Cerebellar cortex (tissue), 1 donor: ENCODE measurements at regions not wholly inside any gene's neighbourhood (a gene's known extent, or its start where the extent isn't known, plus 50 kb on each side); places are given as distances from the start of the nearest gene placed in this dataset.
A peak's percentile ranks its signal among the peaks of the same experiment; 100 is the strongest.

Source experiments
- DNase-seq: peaks from one replicate; pipeline ENCODE4 v3.0.0-alpha.2; 2015; ENCODE audit warnings: low spot score

DNA sequence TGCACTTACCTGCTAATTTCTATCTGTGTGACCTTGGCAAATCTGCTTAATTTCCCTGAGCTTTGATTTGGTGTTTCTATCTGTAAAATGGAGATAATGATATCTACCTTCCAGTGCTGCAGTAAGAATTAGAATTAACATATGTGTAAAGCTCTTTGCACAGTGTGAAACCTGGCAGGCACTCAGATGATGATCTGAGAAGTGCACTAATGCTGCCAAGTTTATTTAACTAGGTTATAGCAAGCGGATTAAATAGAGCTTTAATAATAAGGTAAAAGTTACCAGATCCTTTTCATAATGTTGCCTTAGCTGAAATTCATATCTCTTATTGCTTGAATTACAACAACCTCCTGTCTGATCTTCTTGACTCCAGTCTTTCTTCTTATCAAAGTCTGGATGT is 315.3 kb upstream of the CD180 start:
- DNase-seq = peak; percentile 98

GRCh38 chr5:67510204-67510603 is 313.6 kb upstream of the CD180 start:
- DNase-seq = no peak

DNA sequence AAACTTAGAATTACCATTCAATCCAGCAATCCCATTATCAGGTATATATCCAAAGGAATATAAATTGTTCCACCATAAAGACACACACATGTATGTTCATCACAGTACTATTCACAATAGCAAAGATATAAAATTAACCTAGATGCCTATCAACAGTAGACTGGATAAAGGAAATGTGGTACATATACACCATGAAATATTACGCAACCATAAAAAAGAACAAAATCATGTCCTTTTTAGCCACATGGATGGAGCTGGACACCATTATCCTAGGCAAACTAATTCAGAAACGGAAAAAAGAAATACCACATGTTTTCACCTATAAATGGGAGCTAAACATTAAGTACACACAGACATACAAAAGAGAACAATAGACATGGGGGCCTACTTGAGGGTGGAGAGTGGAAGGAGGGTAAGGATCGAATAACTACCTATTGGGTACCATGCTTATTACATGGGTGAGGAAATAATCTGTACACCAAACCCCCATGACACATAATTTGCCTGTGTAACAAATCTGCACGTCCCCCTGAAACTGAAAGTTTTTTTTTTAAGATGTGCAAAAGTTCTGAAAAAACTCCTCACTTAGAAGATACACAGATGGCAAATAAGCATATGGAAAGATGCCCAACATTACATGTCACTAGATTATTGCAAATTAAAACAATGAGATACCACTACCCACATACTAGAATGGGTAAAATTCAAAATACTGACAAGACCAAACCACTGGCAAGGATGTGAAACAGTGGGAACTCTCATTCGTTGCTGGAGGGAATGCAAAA is 313.0 kb upstream of the CD180 start:
- no peak for DNase-seq

DNA sequence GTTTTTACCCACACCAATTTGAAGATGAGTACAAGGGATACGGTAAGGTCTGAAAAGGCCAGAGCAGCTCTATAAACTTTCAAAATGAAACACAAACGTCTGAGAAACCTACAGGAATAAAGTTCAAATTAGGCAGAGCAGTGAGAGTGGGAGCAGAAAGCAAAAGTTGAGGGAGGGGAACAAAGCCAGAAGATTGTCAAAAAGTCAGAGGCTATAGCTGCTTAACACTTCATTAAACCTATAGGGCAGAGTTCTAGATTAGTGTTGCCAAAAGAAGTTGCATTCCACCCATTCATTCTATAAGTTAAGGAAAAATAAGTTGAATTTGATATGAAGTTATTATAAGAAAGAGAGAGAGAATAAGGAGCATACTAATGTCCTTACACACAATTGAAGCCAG is 309.6 kb upstream of the CD180 start:
- DNase-seq = no peak

DNA sequence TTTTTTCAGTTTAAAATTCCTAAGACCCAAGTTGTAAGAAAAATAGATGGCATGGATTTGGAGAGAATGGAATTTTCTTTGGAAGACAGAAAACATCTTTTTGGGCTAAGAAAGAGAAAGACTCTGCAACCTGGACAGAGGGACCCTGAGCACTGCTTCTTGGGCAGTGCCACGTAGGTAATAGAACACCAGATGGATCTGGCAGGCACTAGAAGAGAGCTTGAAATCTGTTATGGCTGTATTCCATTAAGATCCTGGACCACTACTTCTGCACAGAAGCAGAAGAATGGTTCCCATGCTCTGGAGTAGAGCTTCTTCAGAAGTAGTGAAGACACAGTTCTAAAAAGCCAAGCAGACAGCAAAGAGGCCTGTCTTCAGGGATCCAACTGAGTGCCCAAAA is 306.4 kb upstream of the CD180 start:
- DNase-seq = peak; percentile 56

GRCh38 chr5:67496051-67496450 is 299.5 kb upstream of the CD180 start:
- DNase-seq = peak; percentile 81

- DNase-seq = peak; percentile 39
Measured at GRCh38 chr5:67495072-67495471, 298.5 kb upstream of the CD180 start.

DNA sequence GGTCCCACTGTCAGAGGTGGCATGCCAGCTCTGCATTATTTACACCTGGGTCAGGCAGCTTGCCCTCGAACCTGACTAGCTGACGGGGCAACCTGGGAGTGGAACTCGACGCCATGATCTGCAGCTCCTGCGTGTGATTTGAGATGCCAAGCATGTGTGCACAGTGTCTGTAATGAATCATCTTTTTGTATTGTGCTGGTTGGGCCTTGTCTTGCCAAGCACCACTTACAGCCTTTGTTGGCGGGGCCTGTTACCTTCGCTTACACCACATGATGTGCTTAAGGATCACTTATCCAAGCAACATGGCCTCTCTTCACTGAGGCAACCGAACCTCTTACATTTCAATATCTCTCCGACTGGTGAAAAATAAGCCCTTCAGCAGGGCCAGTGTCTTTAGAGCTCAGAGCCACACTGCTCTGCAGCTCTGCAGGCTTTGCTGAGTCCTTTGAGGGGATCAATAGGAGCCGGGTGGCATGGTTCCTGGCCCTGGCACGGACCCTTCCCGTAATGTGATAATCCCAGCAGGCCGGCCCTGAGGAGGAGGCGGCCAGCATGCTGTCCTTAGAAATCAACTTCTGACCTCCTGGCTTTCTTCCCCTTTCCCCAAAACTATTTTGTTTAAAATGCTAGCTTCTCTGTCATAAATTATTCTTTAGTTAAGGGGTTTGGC is 297.7 kb upstream of the CD180 start:
- DNase-seq = no peak

- peak; percentile 66 for DNase-seq
Measured at GRCh38 chr5:67493676-67494075, 297.1 kb upstream of the CD180 start.

DNA sequence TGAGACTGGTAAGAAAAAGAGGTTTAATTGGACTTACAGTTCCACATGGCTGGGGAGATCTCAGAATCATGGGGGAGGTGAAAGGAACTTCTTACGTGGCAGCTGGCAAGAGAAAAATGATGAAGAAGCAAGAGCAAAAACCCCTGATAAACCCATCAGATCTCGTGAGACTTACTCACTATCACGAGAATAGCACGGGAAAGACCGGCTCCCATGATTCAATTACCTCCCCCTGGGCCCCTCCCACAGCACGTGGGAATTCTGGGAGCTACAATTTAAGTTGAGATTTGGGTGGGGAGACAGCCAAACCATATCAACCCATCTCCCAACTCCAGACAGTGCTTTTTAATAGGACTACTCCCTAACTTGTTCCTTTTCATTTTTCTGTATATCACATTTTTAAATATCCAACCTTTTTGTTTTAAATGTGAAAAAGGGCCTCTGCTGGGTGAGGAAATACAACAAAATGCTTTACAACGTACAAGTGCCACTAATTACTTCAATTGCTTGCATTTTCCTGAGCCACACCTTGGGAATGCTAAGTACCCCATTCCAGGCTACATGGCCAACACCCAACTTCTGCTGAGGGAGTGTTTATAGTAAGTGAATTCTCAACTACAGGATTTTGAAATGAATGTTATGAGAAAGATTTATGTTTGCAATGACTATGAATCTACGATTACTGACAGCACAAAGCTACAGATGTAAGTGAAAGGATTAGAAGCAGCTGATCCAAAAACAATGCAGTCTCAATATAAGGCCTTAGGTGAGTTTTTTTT is 294.1 kb upstream of the CD180 start:
- no peak for DNase-seq

GRCh38 chr5:67488885-67489284 is 292.3 kb upstream of the CD180 start:
- no peak for DNase-seq

DNA sequence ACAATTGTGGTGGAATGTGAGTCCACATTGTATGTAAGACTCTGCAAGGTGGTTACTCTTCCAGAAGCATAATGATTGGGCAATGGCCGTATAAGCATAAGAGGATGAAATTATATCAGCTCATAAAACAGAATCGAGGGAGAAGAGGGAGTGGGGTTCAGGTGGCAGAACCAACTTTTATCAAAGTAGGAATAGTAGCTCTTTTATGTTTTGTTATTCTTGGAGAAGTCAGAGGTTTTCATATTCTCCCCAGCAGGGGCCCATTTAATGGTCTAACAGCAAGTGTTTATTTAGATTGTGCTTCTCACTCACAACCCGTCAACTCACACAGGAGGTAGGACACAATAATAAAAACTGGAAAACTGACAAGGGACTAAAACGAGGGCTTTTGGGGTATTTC is 291.3 kb upstream of the CD180 start:
- no peak for DNase-seq

DNA sequence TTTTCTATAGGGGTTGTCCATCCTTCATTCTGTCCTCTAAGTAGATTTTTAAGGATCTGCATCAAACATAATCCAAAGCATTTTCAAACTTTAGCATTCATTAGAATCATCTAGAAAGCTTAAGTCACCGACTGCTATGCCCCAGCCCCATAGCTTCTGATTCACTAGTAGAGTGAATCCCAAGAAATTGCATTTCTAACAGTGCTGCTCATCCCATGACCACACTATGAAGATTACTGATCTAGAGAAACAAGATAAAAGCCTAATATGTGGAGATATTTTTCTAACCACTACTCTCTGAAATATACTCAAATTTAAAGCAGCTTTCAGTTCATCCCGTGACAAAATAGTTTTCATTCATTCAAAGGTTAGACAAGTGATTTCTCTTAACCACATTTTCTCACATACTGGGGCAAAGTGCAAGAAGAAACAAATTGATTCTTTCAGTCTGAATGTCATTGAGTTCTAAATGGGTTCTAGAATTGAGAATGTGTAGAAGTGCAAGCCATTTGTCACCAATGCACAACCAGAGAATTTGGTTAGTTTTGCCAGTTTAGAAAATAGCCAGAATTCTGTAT is 286.9 kb upstream of the CD180 start:
- no peak for DNase-seq

- no peak for DNase-seq
Measured at GRCh38 chr5:67481362-67481761, 284.8 kb upstream of the CD180 start.

DNA sequence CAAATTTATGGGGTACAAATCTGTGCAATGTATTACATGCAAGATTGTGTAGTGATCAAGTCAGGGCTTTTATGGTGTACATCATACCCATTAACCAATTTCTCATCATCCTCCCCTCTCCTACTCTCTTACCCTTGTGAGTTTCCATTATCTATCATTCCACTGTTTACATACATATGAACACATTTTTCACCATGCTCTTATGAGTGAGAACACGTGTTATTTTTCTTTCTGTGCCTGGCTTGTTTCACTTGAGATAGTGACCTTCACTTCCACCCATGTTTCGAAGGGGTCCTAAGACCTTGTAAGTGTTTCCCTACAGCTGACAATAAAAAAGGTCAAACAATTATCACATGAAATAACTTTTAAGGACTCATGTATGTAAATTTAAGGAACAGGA is 281.7 kb upstream of the CD180 start:
- no peak for DNase-seq

DNA sequence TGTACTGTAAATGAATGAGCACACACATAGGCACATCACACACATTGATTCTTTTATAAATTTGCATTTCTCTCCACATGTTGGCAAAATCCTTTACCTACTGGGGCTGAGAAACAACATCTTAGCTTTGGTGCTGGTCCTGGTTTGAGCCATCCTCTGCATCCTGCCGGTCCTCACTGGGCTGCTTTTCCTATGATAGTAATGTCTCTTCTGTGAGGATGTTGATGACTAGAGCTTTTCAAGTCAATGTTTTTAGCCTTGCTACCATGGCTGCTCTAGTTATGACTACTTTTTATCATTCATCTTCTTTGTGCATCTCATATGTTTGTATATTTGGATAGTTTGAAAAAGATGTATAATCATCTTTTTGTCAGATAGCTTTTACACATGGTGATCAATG is 280.4 kb upstream of the CD180 start:
- no peak for DNase-seq

DNA sequence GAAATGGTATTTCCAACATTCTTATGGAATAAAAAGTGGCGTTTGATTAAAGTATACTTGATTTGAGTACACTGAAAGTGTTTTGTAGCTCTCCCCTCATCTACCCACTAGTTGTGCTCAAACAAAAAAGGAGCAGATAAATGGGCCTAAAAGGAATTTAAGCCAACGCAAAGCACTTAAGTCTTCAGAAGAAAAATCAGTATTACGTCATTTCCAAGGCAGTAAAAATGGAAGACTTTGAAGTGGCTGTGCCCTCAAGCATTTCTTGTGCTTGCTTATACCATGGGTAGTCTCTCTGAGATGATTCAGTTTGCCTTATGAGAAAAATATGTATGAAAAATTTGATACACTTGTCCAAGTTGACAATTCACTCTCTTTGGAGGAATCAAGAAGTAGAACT is 279.9 kb upstream of the CD180 start:
- no peak for DNase-seq

DNA sequence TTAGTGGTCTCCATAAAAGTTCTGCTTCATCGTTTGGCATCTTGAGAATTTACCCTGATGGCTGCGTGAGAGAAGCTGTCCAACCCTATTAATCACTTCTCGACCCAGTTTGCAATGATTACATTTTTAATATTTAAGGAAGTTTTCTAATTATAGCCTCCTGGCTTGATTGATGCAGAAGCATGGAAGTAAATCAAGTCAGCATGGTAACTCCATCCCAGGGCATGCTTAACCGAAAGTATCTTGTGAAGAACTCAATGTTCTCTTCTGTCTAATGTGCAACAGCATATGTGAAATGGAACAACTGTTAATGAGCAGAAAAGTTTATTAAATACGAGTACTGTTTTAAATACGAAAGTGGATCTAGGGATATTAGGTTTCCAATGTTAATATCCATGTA is 278.9 kb upstream of the CD180 start:
- no peak for DNase-seq

DNA sequence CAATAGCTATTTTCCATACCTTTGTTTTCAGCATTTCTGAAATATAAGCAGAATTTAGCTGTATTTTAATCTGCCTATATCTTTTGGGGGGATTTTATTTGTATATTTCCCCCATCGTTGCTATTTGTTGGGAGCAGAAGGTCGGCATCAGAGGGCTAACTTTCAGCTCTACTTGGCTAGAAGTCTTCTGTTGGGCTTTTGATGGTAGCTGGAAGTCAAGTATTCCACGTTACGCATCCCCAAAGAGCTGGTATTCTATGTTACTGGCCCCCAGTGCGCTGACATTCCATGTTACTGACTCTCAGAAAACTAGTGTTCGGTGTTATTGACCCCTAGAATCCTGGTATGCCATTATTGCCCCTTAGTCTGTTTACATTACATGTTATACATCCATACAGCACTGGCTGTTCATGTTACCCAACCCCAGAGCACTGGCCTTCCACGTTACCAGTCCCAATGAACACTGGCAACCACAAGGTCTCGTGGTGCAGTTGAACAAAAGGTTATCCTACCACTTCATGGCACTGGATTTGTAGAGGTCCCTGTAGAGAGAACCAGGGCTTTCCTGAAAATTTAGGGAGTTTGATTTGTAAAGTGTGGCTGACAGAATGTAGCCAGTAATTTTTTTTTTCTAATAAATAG is 278.1 kb upstream of the CD180 start:
- no peak for DNase-seq

GRCh38 chr5:67467110-67467509 is 270.5 kb upstream of the CD180 start:
- no peak for DNase-seq

DNA sequence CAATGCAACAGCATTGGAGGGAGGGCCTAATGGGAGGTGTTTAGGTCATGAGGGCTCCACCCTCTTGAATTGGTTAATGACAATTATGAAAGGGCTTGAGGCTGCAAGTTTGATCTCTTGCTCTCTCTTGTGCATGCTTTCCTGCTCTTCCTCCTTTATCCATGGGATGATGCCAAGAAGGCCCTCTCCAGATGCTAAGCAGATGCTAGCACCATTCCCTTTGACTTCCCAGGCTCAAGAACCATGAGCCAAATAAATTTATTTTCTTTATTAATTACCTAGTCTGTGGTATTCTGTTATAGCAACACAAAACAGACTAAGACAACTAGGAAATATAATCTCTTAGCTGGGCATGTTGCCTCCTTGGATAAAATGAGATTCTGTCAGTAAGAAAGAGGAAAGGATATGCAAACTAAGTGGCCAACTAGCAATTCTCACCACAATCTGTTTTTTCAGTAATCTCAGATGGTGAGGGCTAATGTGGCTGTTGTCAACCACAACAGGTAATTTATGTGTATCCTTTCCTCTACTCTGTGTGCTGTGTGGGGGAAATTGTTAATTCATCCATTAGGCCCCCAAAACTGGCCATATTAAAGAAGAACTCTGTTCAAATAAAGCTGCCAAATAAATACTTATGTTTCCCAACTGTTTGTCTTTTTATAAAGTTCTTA is 269.1 kb upstream of the CD180 start:
- DNase-seq = no peak

DNA sequence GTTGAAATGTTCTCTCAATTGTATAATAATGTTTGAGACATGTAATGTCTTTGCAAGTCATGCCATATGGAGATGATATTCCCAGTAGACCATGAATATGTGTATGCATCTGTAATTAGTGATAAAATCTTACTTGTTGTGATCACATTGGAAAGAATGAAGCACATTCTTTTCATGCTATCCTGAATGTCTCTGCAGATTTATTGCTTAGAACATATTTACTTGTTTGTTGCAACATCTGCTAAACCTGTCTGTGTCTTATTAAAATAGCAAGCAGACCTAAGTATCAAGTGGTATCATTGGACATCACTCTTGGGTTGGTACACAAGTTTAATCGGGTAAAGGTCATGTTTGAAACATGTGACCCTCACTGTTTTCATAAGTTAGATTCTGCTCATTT is 265.5 kb upstream of the CD180 start:
- DNase-seq = no peak
